ENCODE measurements at regions not wholly inside any gene's neighbourhood (a gene's known extent, or its start where the extent isn't known, plus 50 kb on each side); places are given as distances from the start of the nearest gene placed in this dataset.

DNA sequence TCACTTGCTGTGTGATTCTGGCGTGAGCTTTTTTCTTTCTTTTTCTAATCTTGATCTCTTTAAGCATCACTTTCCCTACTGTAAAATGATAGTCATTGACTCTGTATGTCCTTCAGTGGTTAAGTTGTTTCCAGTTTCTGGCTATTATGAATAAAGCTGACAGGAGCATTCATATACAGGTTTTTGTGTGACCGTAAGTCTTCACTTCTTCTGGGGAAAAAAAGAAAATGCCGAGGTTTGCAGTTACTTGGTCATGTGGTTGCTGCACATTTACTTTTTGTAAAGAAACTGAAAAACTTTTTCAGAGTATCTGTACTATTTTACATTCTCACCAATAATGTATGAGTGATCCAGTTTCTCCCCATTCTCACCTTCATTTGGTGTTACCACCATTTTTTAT, 247.4 kb upstream of the RBMS3 start:
- Histone ChIP-seq H3K9me3 (no peaks in the 10 kb centered on the region), H3K27ac (replicated peaks in 1 of 4) (no peak overlapping the region), H3K4me3 (no peak overlapping the region), H3K36me3 (no peaks in the 10 kb centered on the region), H3K4me1 (no peaks in the 10 kb centered on the region), H3K27me3 (no peaks in the 10 kb centered on the region)
- no peak for DNase-seq (ENCODE audit: extremely low spot score)
- TF ChIP-seq EP300 (IDR thresholded peaks at IDR 0.05) (no peak), POLR2A (IDR thresholded peaks at IDR 0.05; ENCODE audit: low read depth) (no peak)
- intact Hi-C loops (cut with DNase I), result no loop called here
- WGBS, result 87% methylated on average over 3 of the region's 3 CpGs

- Histone ChIP-seq H3K27ac (replicated peaks in 1 of 4) (no peak overlapping the region), H3K36me3 (no peaks in the 10 kb centered on the region), H3K4me3 (no peak overlapping the region), H3K27me3 (no peaks in the 10 kb centered on the region), H3K4me1 (no peaks in the 10 kb centered on the region), H3K9me3 (peaks cover 0 to 11% (median 0%) of the 10 kb centered on the region in 4 donors)
- intact Hi-C loops (cut with DNase I), result no loop called here
- DNase-seq (ENCODE audit: extremely low spot score), result no peak
- no peak for TF ChIP-seq POLR2A (IDR thresholded peaks at IDR 0.05; ENCODE audit: low read depth)
- TF ChIP-seq POLR2AphosphoS5 (IDR thresholded peaks at IDR 0.05), result no peak
- TF ChIP-seq EP300 (IDR thresholded peaks at IDR 0.05), result no peak
- TF ChIP-seq, protein P1, sequence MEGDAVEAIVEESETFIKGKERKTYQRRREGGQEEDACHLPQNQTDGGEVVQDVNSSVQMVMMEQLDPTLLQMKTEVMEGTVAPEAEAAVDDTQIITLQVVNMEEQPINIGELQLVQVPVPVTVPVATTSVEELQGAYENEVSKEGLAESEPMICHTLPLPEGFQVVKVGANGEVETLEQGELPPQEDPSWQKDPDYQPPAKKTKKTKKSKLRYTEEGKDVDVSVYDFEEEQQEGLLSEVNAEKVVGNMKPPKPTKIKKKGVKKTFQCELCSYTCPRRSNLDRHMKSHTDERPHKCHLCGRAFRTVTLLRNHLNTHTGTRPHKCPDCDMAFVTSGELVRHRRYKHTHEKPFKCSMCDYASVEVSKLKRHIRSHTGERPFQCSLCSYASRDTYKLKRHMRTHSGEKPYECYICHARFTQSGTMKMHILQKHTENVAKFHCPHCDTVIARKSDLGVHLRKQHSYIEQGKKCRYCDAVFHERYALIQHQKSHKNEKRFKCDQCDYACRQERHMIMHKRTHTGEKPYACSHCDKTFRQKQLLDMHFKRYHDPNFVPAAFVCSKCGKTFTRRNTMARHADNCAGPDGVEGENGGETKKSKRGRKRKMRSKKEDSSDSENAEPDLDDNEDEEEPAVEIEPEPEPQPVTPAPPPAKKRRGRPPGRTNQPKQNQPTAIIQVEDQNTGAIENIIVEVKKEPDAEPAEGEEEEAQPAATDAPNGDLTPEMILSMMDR (IDR thresholded peaks at IDR 0.05), result no peak
- WGBS, result 74% methylated on average over 2 of the region's 2 CpGs
Measured at GRCh38 chr3:29050155-29050554, 230.7 kb upstream of the RBMS3 start.

GRCh38 chr3:29057326-29057725, 223.5 kb upstream of the RBMS3 start:
- Histone ChIP-seq H3K4me3 (no peak overlapping the region), H3K9me3 (peaks cover 0 to 13% (median 4%) of the 10 kb centered on the region in 4 donors), H3K4me1 (no peaks in the 10 kb centered on the region), H3K27me3 (no peaks in the 10 kb centered on the region), H3K27ac (replicated peaks in 1 of 4) (no peak overlapping the region), H3K36me3 (no peaks in the 10 kb centered on the region)
- intact Hi-C loops (cut with DNase I), result no loop called here
- no peak for DNase-seq (ENCODE audit: extremely low spot score)
- no peak for TF ChIP-seq EP300 (IDR thresholded peaks at IDR 0.05)

- no peaks in the 10 kb centered on the region for H3K36me3 ChIP-seq
- H3K4me1 ChIP-seq, result peaks cover 10 to 23% (median 18%) of the 10 kb centered on the region in 4 donors
Measured at GRCh38 chr3:29064085-29064484, 216.8 kb upstream of the RBMS3 start.

DNA sequence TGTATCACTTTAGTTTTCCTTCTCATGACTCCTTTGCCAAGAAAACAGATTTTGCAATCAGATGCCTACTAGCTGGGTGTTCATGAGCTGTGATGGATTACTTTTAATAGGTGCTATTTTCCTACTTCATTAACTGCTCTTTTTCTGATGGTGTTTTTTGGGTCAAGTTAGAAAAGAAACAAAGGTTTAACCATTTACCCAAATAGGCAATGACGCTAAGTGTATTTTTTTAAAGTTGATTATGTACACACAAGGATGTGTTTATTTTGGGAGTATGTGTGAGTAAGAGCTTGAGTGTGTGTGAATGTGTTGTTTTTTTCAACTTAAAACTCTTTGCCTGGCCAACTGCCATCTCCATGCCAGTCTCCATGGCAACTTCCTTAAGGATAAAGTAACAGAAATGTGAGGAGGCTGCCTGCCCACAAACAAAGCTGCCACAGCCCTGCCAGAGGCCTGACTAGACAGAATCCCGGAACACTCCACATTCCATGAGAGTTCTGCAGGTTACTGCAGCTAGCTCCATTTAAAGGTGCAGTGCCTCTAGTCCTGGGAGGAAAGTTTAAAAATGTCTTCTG, 215.6 kb upstream of the RBMS3 start:
- no peaks in the 10 kb centered on the region for H3K9me3 ChIP-seq
- 24% methylated on average over 2 of the region's 2 CpGs for WGBS
- H3K27ac ChIP-seq (replicated peaks in 1 of 4), result peak overlapping the region; percentile 32 to 57 (median 49)
- H3K27me3 ChIP-seq, result no peaks in the 10 kb centered on the region
- DNase-seq (ENCODE audit: extremely low spot score), result no peak
- no peak overlapping the region for H3K4me3 ChIP-seq
- intact Hi-C loops (cut with DNase I), result loop anchor here (10.0 kb wide), 1 partner anchor 170 kb away; no protein-coding TSS in a partner anchor
- TF ChIP-seq, protein P1 (IDR thresholded peaks at IDR 0.05), result no peak
- TF ChIP-seq POLR2AphosphoS5 (IDR thresholded peaks at IDR 0.05), result peak; percentile 24 to 54
- no peaks in the 10 kb centered on the region for H3K36me3 ChIP-seq
- peaks cover 10 to 23% (median 18%) of the 10 kb centered on the region in 4 donors for H3K4me1 ChIP-seq

More at GRCh38 chr3:29064085-29064484, 216.8 kb upstream of the RBMS3 start:
- TF ChIP-seq POLR2A (IDR thresholded peaks at IDR 0.05; ENCODE audit: low read depth) (no peak), POLR2AphosphoS5 (IDR thresholded peaks at IDR 0.05) (no peak), EP300 (IDR thresholded peaks at IDR 0.05) (no peak)
- TF ChIP-seq, protein P1 (IDR thresholded peaks at IDR 0.05), result no peak
- 69% methylated on average over 1 of the region's 1 CpG for WGBS
- no peak for DNase-seq (ENCODE audit: extremely low spot score)
- Histone ChIP-seq H3K4me3 (no peak overlapping the region), H3K27ac (replicated peaks in 1 of 4) (peak overlapping the region in 3 of 4 donors; percentile 49 to 57 (median 49)), H3K27me3 (no peaks in the 10 kb centered on the region), H3K9me3 (no peaks in the 10 kb centered on the region)
- intact Hi-C loops (cut with DNase I), result loop anchor here (10.0 kb wide), 1 partner anchor 171 kb away; no protein-coding TSS in a partner anchor

GRCh38 chr3:29067007-29067406, 213.9 kb upstream of the RBMS3 start:
- no peaks in the 10 kb centered on the region for H3K36me3 ChIP-seq
- H3K4me3 ChIP-seq, result no peak overlapping the region
- WGBS, result 89% methylated on average over 4 of the region's 4 CpGs
- H3K4me1 ChIP-seq, result peaks cover 10 to 23% (median 18%) of the 10 kb centered on the region in 4 donors
- H3K9me3 ChIP-seq, result no peaks in the 10 kb centered on the region
- TF ChIP-seq POLR2AphosphoS5 (IDR thresholded peaks at IDR 0.05) (no peak), POLR2A (IDR thresholded peaks at IDR 0.05; ENCODE audit: low read depth) (no peak), EP300 (IDR thresholded peaks at IDR 0.05) (no peak)
- TF ChIP-seq, protein P1 (IDR thresholded peaks at IDR 0.05), result no peak
- H3K27me3 ChIP-seq, result no peaks in the 10 kb centered on the region
- DNase-seq (ENCODE audit: extremely low spot score), result no peak
- intact Hi-C loops (cut with DNase I), result loop anchor here (10.0 kb wide), 1 partner anchor 168 kb away; no protein-coding TSS in a partner anchor
- no peak overlapping the region for H3K27ac ChIP-seq (replicated peaks in 1 of 4)

Data from esophagus muscularis mucosa (tissue), 4 donors.